H9 (cell line): ENCODE measurements at regions not wholly inside any gene's neighbourhood (a gene's known extent, or its start where the extent isn't known, plus 50 kb on each side); places are given as distances from the start of the nearest gene placed in this dataset.

Experiments
- DNase-seq: peaks from one replicate; pipeline ENCODE4 v3.0.0-alpha.2; 2017
- H2AFZ ChIP-seq: one replicate; pipeline ENCODE4 v1.6.1; 2013; ENCODE audit warnings: mild to moderate bottlenecking, low read length, control low read depth, moderate library complexity
- H2AK5ac ChIP-seq: 2 replicates; pipeline ENCODE4 v1.6.1; 2013; ENCODE audit warnings: low read length, control low read depth, mixed read lengths; ENCODE audit not compliant: insufficient read length
- H2BK120ac ChIP-seq: one replicate; pipeline ENCODE4 v1.6.1; 2013; ENCODE audit warnings: low read depth, mild to moderate bottlenecking, low read length, control low read depth, inconsistent platforms; ENCODE audit not compliant: poor library complexity, severe bottlenecking
- H2BK12ac ChIP-seq: 2 replicates; pipeline ENCODE4 v1.6.1; 2013; ENCODE audit warnings: low read length, control low read depth, mixed read lengths, low read depth; ENCODE audit not compliant: insufficient read length
- H2BK15ac ChIP-seq: 2 replicates; pipeline ENCODE4 v1.6.1; 2013; ENCODE audit warnings: low read depth, low read length, control low read depth
- H2BK20ac ChIP-seq: one replicate; pipeline ENCODE4 v1.6.1; 2013; ENCODE audit warnings: low read depth, mild to moderate bottlenecking, low read length, control low read depth, inconsistent platforms; ENCODE audit not compliant: poor library complexity, severe bottlenecking
- H2BK5ac ChIP-seq: 2 replicates; pipeline ENCODE4 v1.6.1; 2013; ENCODE audit warnings: low read length, control low read depth, mixed read lengths; ENCODE audit not compliant: insufficient read length
- H3K14ac ChIP-seq: 2 replicates; pipeline ENCODE4 v1.6.1; 2013; ENCODE audit warnings: low read length, control low read depth; ENCODE audit not compliant: insufficient read depth
- H3K18ac ChIP-seq: 2 replicates; pipeline ENCODE4 v1.6.1; 2013; ENCODE audit warnings: low read depth, mild to moderate bottlenecking, mixed read lengths, low read length, control low read depth; ENCODE audit not compliant: insufficient read length
- H3K23ac ChIP-seq: 2 replicates; pipeline ENCODE4 v1.6.1; 2013; ENCODE audit warnings: low read length, control low read depth, mixed read lengths, low read depth; ENCODE audit not compliant: insufficient read length
- H3K23me2 ChIP-seq: 2 replicates; pipeline ENCODE4 v1.6.1; 2013; ENCODE audit warnings: low read depth, mild to moderate bottlenecking, mixed read lengths, low read length, control low read depth; ENCODE audit not compliant: insufficient read length, poor library complexity, severe bottlenecking
- H3K27ac ChIP-seq: 2 replicates; pipeline ENCODE4 v1.5.1; 2013; ENCODE audit warnings: low read length, control low read depth, mixed read lengths, low read depth; ENCODE audit not compliant: insufficient read length
- H3K27me3 ChIP-seq: 2 replicates; pipeline ENCODE4 v1.6.1; 2013; ENCODE audit warnings: low read length, control low read depth, inconsistent platforms; ENCODE audit not compliant: insufficient read depth
- H3K4ac ChIP-seq: 2 replicates; pipeline ENCODE4 v1.6.1; 2013; ENCODE audit warnings: low read depth, mild to moderate bottlenecking, control low read depth, inconsistent platforms, low read length, moderate library complexity
- H3K4me1 ChIP-seq: 2 replicates; pipeline ENCODE4 v1.6.1; 2013; ENCODE audit warnings: low read length, control low read depth, inconsistent platforms; ENCODE audit not compliant: insufficient read depth
- H3K4me2 ChIP-seq: 2 replicates; pipeline ENCODE4 v1.6.1; 2013; ENCODE audit warnings: low read length, control low read depth, mixed read lengths; ENCODE audit not compliant: insufficient read length, insufficient read depth
- H3K56ac ChIP-seq: 2 replicates; pipeline ENCODE4 v1.6.1; 2013; ENCODE audit warnings: low read depth, mild to moderate bottlenecking, mixed read lengths, low read length, control low read depth; ENCODE audit not compliant: insufficient read length
- H3K79me1 ChIP-seq: 2 replicates; pipeline ENCODE4 v1.6.1; 2013; ENCODE audit warnings: low read depth, mild to moderate bottlenecking, moderate library complexity, low read length, control low read depth, inconsistent platforms; ENCODE audit not compliant: insufficient read depth, poor library complexity, severe bottlenecking
- H3K79me2 ChIP-seq: 2 replicates; pipeline ENCODE4 v1.6.1; 2013; ENCODE audit warnings: low read length, control low read depth, inconsistent platforms; ENCODE audit not compliant: insufficient read depth
- H3K9ac ChIP-seq: 2 replicates; pipeline ENCODE4 v1.6.1; 2013; ENCODE audit warnings: low read length, control low read depth, mixed read lengths; ENCODE audit not compliant: insufficient read length; ENCODE audit errors: extremely low read depth
- H3K9me3 ChIP-seq: one replicate; pipeline ENCODE4 v1.6.1; 2013; ENCODE audit warnings: low read depth, low read length, inconsistent platforms; ENCODE audit not compliant: control insufficient read depth
- H3T11ph ChIP-seq: one replicate; pipeline ENCODE4 v1.6.1; 2013; ENCODE audit warnings: mild to moderate bottlenecking, low read length, control low read depth, inconsistent platforms
- H4K20me1 ChIP-seq: one replicate; pipeline ENCODE4 v1.6.1; 2013; ENCODE audit not compliant: control insufficient read depth, insufficient read length, insufficient read depth
- H4K5ac ChIP-seq: 2 replicates; pipeline ENCODE4 v1.6.1; 2013; ENCODE audit warnings: low read depth, mild to moderate bottlenecking, mixed read lengths, low read length, control low read depth; ENCODE audit not compliant: insufficient read length
- H4K8ac ChIP-seq: replicated peaks from 2 replicates; pipeline ENCODE4 v1.6.1; 2013; ENCODE audit warnings: low read length, control low read depth, mixed read lengths, low read depth; ENCODE audit not compliant: insufficient read length
- H4K91ac ChIP-seq: 2 replicates; pipeline ENCODE4 v1.6.1; 2013; ENCODE audit warnings: low read depth, mild to moderate bottlenecking, moderate library complexity, mixed read lengths, low read length, control low read depth; ENCODE audit not compliant: insufficient read length
- H3K27ac Mint-ChIP-seq, 3 experiments: 2 replicates in 2 of 3; 3 replicates in 1 of 3; pipeline ENCODE4 v1.8.0; 2020 to 2021; ENCODE audit warnings: mixed read lengths in 3 of 3, mild to moderate bottlenecking in 1 of 3, moderate library complexity in 1 of 3
- H3K27me3 Mint-ChIP-seq: 2 replicates; pipeline ENCODE4 v1.8.0; 2021; ENCODE audit warnings: low read depth, mild to moderate bottlenecking, moderate library complexity, mixed read lengths
- H3K36me3 Mint-ChIP-seq, 3 experiments: 2 replicates in 2 of 3; 3 replicates in 1 of 3; pipeline ENCODE4 v1.8.0; 2020 to 2021; ENCODE audit warnings: low read depth in 3 of 3, mixed read lengths in 3 of 3; ENCODE audit not compliant: insufficient read depth in 1 of 3
- H3K4me1 Mint-ChIP-seq, 2 experiments: 2 replicates each; pipeline ENCODE4 v1.8.0; 2020; ENCODE audit warnings: mixed read lengths in 2 of 2
- H3K4me3 Mint-ChIP-seq, 2 experiments: 2 replicates in 1 of 2; 3 replicates in 1 of 2; pipeline ENCODE4 v1.8.0; 2020 to 2021; ENCODE audit warnings: mild to moderate bottlenecking in 2 of 2, mixed read lengths in 2 of 2, moderate library complexity in 1 of 2
- H3K9me3 Mint-ChIP-seq, 2 experiments: 2 replicates in 1 of 2; 3 replicates in 1 of 2; pipeline ENCODE4 v1.8.0; 2020; ENCODE audit warnings: mild to moderate bottlenecking in 2 of 2, mixed read lengths in 2 of 2, moderate library complexity in 1 of 2
- WGBS: extraction: QIAGEN DNeasy Blood & Tissue Kit; methylation state at CpG from one replicate; pipeline ENCODE4 v1.1.7; 2013; ENCODE audit warnings: missing lambda C conversion rate, low lambda C conversion rate, mixed read lengths; ENCODE audit not compliant: insufficient read length; ENCODE audit errors: extremely low coverage; 5-methylcytosine and 5-hydroxymethylcytosine counted together
- TF ChIP-seq, protein P1 (sequence below): fragments of 200-600 bp; sonication (generic); conservative IDR thresholded peaks from 3 replicates; pipeline ENCODE4 v1.8.0; 2021; ENCODE audit warnings: antibody characterized with exemption, mild to moderate bottlenecking

- H3K27ac Mint-ChIP-seq, result no peak overlapping the region
- no peaks in the 10 kb centered on the region for H4K20me1 ChIP-seq
- no CpG with 5 or more reads among the region's 11 CpGs for WGBS
- peaks cover 17 to 18% of the 10 kb centered on the region in 2 experiments for H3K4me1 Mint-ChIP-seq
- H3K14ac ChIP-seq, result no peak overlapping the region
- H3K9me3 Mint-ChIP-seq, result peaks cover 0 to 9% of the 10 kb centered on the region in 2 experiments; a peak in 3 of 5 replicates
- H2BK12ac ChIP-seq, result no peak overlapping the region
- no peak overlapping the region for H3K4ac ChIP-seq
- no peaks in the 10 kb centered on the region; the same call in none of the 2 replicates for H3K27me3 Mint-ChIP-seq
- TF ChIP-seq, protein P1, sequence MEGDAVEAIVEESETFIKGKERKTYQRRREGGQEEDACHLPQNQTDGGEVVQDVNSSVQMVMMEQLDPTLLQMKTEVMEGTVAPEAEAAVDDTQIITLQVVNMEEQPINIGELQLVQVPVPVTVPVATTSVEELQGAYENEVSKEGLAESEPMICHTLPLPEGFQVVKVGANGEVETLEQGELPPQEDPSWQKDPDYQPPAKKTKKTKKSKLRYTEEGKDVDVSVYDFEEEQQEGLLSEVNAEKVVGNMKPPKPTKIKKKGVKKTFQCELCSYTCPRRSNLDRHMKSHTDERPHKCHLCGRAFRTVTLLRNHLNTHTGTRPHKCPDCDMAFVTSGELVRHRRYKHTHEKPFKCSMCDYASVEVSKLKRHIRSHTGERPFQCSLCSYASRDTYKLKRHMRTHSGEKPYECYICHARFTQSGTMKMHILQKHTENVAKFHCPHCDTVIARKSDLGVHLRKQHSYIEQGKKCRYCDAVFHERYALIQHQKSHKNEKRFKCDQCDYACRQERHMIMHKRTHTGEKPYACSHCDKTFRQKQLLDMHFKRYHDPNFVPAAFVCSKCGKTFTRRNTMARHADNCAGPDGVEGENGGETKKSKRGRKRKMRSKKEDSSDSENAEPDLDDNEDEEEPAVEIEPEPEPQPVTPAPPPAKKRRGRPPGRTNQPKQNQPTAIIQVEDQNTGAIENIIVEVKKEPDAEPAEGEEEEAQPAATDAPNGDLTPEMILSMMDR, result no peak
- no peak overlapping the region for H3K4me2 ChIP-seq
- H2BK15ac ChIP-seq, result no peak overlapping the region
- no peak overlapping the region for H3K27ac ChIP-seq
- H2BK20ac ChIP-seq, result no peak overlapping the region
- H3K56ac ChIP-seq, result no peak overlapping the region
- H3K79me1 ChIP-seq, result no peaks in the 10 kb centered on the region
- H2AFZ ChIP-seq, result no peak overlapping the region
- no peak overlapping the region for H4K8ac ChIP-seq
- H2BK5ac ChIP-seq, result no peak overlapping the region
- H4K5ac ChIP-seq, result no peak overlapping the region
- H3K4me1 ChIP-seq, result no peaks in the 10 kb centered on the region
- H3K23me2 ChIP-seq, result no peaks in the 10 kb centered on the region
- no peaks in the 10 kb centered on the region for H3K79me2 ChIP-seq
- H3K4me3 Mint-ChIP-seq, result no peak overlapping the region
- no peak overlapping the region for H3K9ac ChIP-seq
- H3K23ac ChIP-seq, result no peak overlapping the region
- H3K36me3 Mint-ChIP-seq, result peaks cover 0 to 9% (median 0%) of the 10 kb centered on the region in 3 experiments; a peak in 3 of 7 replicates
- no peak overlapping the region for H3K18ac ChIP-seq
- H2AK5ac ChIP-seq, result no peak overlapping the region
- no peaks in the 10 kb centered on the region for H3K27me3 ChIP-seq
- no peak overlapping the region for H3T11ph ChIP-seq
- no peak overlapping the region for H4K91ac ChIP-seq
- no peak for DNase-seq
- H3K9me3 ChIP-seq, result no peaks in the 10 kb centered on the region
- H2BK120ac ChIP-seq, result no peak overlapping the region
These were observed 108.2 kb upstream of the KBTBD8 start for GRCh38 chr3:66889750-66890494.
